NT2/D1 (cell line): ENCODE measurements at regions not wholly inside any gene's neighbourhood (a gene's known extent, or its start where the extent isn't known, plus 50 kb on each side); places are given as distances from the start of the nearest gene placed in this dataset.

Source experiments
- SUZ12 ChIP-seq: IDR thresholded peaks from 2 replicates; pipeline ENCODE4 v1.6.1; 2011; ENCODE audit not compliant: insufficient read length, insufficient read depth; ENCODE audit errors: extremely low read depth
- YY1 ChIP-seq: IDR thresholded peaks from 2 replicates; pipeline ENCODE4 v1.6.1; 2011; ENCODE audit not compliant: insufficient read length, insufficient read depth
- ZNF274 ChIP-seq: IDR thresholded peaks from 2 replicates; pipeline ENCODE4 v1.6.1; 2011; ENCODE audit warnings: mild to moderate bottlenecking, low read depth, low read length

DNA sequence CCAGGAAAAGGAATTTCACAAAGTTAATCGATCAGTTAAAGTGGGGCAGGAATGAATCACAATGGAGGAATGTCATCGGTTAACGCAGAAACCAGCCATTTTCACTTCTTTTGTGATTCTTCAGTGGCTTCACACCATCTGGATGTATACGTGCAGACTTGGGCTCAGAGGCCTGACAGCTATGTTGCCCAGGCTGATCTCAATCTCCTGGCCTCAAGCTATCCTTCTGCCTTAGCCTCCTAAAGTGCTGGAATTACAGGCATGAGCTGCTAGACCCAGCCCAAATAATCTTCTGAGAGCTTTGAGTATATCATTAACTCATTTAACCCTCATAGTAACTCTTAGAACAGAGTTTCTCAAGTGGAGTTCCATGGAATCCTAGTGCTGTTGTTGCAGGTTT, 126.5 kb upstream of the VANGL1 start:
- TF ChIP-seq YY1 (no peak), ZNF274 (no peak), SUZ12 (no peak)
